ENCODE measurements at regions not wholly inside any gene's neighbourhood (a gene's known extent, or its start where the extent isn't known, plus 50 kb on each side); places are given as distances from the start of the nearest gene placed in this dataset.

DNA sequence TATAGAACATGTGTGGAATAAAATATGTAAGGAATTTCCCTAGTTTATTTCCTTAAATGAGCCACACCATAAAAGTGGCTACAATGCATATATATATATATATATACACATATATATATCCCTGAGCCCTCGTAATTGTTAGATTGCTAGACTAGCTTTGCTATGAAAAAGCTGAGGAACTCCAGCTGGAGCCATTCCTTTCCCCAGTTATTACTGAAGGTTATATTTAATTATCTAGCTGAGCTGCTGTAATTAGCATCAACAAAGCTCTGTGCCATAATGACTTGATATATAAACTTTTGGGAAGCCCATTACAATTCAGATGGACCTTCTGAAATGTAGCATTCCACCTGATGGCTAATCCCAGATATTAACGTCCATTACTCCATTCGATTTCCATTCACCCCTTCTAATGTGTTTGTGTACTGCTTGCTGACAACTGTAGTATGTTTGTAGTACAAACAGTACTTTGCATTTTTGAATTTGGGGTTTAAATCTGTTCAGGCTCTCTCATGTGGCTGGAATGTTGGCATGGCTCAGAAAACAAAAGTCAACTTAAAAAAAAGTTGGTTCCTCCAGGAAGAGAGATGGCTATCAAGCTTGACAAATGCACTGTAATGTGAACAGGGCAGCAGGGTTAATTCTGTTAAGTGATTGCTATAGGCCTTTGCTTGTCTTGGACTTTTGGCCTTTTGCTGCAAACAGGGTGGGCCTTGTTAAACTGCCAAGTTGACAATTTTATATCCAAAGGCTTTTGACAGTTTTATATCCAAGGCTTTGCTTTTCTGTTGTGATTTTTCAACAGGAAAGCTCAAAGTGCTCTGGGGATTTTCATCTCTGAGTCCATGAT is 170.0 kb downstream of the LTN1 start:
- Mint-ChIP-seq H3K36me3 (ENCODE audit: low read depth) (peaks cover 4% of the 10 kb centered on the region), H3K4me3 (ENCODE audit: low read depth) (no peak overlapping the region), H3K9me3 (no peaks in the 10 kb centered on the region), H3K27me3 (ENCODE audit: low read depth) (no peaks in the 10 kb centered on the region), H3K27ac (no peak overlapping the region), H3K4me1 (ENCODE audit: low read depth) (peaks cover 5% of the 10 kb centered on the region)
- DNase-seq (ENCODE audit: low spot score) = no peak
- intact Hi-C loops (cut with micrococcal nuclease) = no loop called here

DNA sequence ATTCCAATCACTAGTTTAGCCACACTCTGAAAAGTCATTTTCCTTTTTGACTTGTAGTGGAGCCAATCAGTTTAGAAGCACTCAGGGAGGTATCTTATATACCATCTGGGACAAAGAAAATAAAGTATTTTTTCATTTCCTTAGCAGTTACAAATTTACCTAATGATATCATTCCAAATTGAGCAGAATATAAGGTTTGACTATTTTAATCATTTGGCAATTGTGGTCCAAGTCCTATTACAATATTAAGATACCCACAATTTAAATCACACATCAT is 170.6 kb downstream of the LTN1 start:
- H3K4me3 Mint-ChIP-seq (ENCODE audit: low read depth) = no peak overlapping the region
- H3K4me1 Mint-ChIP-seq (ENCODE audit: low read depth) = no peaks in the 10 kb centered on the region

DNA sequence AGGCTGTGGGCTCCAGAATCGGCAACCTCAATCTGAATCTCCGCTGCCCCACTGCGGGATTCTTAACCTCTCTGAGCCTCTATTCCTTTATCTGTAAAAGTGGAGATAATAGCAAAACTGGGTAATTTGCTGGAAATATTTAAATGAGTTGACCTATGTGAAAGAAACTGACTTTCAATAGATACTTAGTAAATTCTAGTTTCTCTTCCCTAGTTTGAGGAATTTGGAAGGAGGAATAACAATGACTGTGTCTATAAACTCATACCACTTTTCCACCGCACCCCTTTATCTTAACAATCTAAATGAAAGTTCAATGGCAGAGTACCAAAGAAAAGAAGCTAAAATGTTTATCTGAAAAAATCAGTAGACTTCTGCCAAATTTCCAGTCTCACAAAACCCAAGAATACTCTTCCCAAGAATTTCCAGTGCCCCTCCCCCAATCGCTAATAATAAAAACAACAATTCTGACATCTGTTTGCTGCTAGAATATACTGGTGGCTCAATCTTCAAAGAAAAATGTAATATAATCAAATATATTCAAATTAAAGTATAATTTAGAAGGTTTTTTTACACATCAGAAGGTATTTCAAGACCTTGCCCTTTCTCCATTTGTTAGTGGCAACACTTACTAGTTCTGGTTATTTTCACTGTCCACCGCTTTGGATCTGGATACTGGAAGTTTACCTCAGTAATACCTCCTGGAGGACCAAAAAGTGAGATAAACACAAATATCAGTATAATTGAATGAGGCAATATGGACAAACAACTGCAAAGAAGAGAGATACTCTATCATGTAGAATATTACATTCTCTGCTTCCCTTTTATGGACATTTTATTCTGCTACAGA is 171.2 kb downstream of the LTN1 start:
- intact Hi-C loops (cut with micrococcal nuclease) = no loop called here
- Mint-ChIP-seq H3K27ac (no peak overlapping the region), H3K4me1 (ENCODE audit: low read depth) (no peaks in the 10 kb centered on the region), H3K36me3 (ENCODE audit: low read depth) (peaks cover 7% of the 10 kb centered on the region), H3K27me3 (ENCODE audit: low read depth) (no peaks in the 10 kb centered on the region), H3K4me3 (ENCODE audit: low read depth) (no peak overlapping the region), H3K9me3 (no peaks in the 10 kb centered on the region)
- no peak for DNase-seq (ENCODE audit: low spot score)

More for the DNA sequence above, 170.6 kb downstream of the LTN1 start:
- H3K27ac Mint-ChIP-seq = no peak overlapping the region
- DNase-seq (ENCODE audit: low spot score) = no peak
- no peaks in the 10 kb centered on the region for H3K9me3 Mint-ChIP-seq
- peaks cover 7% of the 10 kb centered on the region for H3K36me3 Mint-ChIP-seq (ENCODE audit: low read depth)
- no peaks in the 10 kb centered on the region for H3K27me3 Mint-ChIP-seq (ENCODE audit: low read depth)
- intact Hi-C loops (cut with micrococcal nuclease) = no loop called here

DNA sequence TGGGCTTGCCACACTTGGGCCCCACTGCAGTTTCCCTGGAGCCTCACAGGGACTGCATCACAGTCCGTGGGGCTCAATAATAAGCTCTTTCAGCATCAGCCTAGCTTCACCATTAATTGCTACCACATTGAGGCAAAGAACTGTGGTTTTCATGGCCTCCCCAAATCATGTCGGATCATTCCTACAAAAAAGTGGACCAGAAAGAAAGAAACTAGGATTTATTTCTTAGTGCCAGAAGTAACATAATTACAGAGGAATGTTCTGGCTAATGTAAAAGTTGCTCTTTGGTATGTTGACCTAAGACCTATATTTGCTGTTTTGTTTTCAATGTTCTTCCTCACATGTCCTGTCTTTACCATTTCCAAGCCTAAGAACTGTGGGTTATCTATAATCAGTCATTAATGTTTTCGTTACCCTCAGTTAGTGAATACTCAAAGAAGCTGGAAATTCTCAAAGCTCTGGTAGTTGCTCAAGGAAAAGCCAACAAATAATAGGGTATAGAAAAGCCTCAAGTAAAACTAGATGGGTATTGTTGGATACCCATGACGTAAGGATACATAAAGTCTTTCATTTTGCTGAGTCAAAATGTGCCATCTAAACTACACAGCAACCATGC is 173.9 kb downstream of the LTN1 start:
- no peak for DNase-seq (ENCODE audit: low spot score)
- Mint-ChIP-seq H3K27ac (no peak overlapping the region), H3K27me3 (ENCODE audit: low read depth) (no peaks in the 10 kb centered on the region), H3K4me3 (ENCODE audit: low read depth) (no peak overlapping the region), H3K36me3 (ENCODE audit: low read depth) (peaks cover 3% of the 10 kb centered on the region), H3K4me1 (ENCODE audit: low read depth) (no peaks in the 10 kb centered on the region), H3K9me3 (no peaks in the 10 kb centered on the region)
- intact Hi-C loops (cut with micrococcal nuclease) = no loop called here

DNA sequence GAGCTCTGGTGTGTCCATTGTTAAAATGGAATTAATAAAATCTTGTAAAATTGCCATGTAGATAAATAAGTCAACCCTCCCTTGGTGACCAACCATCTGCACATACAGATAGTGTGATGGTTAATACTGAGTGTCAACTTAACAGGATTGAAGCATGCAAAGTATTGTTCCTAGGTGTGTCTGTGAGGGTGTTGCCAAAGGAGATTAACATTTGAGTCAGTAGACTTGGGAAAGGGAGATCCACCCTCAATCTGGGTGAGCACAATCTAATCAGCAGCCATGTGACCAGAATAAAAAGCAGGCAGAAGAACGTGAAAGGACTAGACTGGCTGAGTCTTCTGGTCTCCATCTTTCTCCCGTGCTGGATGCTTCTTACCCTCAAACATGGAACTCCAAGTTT is 174.8 kb downstream of the LTN1 start:
- Mint-ChIP-seq H3K27me3 (ENCODE audit: low read depth) (peaks cover 1% of the 10 kb centered on the region), H3K4me3 (ENCODE audit: low read depth) (no peak overlapping the region), H3K36me3 (ENCODE audit: low read depth) (peaks cover 5% of the 10 kb centered on the region), H3K4me1 (ENCODE audit: low read depth) (no peaks in the 10 kb centered on the region), H3K9me3 (no peaks in the 10 kb centered on the region), H3K27ac (no peak overlapping the region)
- intact Hi-C loops (cut with micrococcal nuclease) = no loop called here
- no peak for DNase-seq (ENCODE audit: low spot score)

DNA sequence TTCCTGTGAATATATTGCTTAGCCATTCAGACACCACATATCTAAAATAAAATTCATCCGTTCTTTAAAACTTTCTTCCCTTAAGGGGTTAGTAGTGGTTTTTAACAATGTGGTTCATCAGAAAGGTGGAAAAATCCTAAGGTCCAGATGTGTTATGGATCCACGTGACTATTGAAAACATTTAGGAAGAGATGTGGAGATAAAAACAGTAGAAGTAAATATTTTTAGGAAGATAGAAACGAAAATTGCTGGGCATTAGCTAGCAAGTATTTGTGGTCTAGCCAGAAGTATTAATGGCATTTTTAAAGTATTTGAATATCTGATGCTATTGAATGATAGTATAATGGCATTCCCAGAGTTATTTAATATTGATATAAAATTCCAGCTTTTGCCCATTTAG is 180.8 kb downstream of the LTN1 start:
- no peak for DNase-seq (ENCODE audit: low spot score)
- intact Hi-C loops (cut with micrococcal nuclease) = no loop called here
- no peaks in the 10 kb centered on the region for H3K4me1 Mint-ChIP-seq (ENCODE audit: low read depth)
- H3K9me3 Mint-ChIP-seq = peaks cover 12% of the 10 kb centered on the region
- peaks cover 10% of the 10 kb centered on the region for H3K36me3 Mint-ChIP-seq (ENCODE audit: low read depth)
- peaks cover 4% of the 10 kb centered on the region for H3K27me3 Mint-ChIP-seq (ENCODE audit: low read depth)
- no peak overlapping the region for H3K27ac Mint-ChIP-seq
- H3K4me3 Mint-ChIP-seq (ENCODE audit: low read depth) = no peak overlapping the region

DNA sequence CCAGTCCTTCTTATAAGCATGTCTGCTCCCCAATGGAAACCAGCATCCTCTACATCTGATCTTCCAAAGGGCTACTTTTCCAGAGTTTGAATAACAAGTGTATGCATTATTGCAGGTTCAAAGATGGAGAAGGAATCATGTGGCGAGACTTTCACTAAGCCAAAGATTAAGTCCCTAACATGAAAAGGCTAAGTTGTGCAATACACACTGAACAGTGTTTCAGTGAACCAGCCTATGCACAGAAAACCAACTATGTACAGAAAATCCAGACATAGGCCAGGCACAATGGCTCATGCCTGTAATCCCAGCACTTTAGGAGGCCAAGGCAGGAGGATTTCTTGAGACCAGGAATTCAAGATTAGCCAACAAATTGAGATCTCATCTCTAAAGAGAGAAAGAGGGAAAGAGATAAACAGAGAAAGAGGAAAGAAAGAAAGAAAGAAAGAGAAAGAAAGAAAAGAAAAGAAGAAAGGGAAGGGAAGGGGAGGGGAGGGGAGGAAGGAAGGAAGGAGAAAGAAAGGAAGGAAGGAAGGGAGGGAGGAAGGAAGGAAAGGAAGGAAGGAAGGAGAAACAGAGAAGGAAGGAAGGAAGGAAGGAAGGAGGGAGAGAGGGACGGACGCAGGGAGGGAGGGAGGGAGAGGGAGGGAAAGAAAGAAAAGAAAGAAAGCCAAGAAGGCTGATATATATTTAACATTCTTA is 181.7 kb downstream of the LTN1 start:
- Mint-ChIP-seq H3K27ac (no peak overlapping the region), H3K4me3 (ENCODE audit: low read depth) (no peak overlapping the region), H3K9me3 (peaks cover 12% of the 10 kb centered on the region), H3K36me3 (ENCODE audit: low read depth) (peaks cover 12% of the 10 kb centered on the region), H3K4me1 (ENCODE audit: low read depth) (no peaks in the 10 kb centered on the region), H3K27me3 (ENCODE audit: low read depth) (peaks cover 4% of the 10 kb centered on the region)
- intact Hi-C loops (cut with micrococcal nuclease) = no loop called here
- DNase-seq (ENCODE audit: low spot score) = no peak

DNA sequence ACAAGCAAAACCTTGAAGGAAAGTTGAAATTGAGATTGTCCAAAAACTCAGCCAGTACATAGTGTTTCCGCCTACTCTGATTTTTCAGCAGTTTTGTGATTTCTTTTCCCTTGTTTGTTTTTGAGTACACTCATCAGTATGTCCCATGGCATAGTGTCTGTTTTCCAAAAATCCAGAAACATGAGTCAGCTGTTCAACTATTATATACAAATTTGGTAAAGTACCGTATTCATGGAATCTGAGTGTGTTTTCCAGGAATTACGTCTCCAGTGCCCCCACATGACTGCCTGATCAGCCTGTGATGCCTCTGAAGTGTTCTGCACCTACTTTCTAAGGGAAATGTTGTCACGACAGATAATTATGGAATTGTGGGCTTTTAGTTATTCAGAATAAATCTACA is 186.8 kb downstream of the LTN1 start:
- Mint-ChIP-seq H3K27me3 (ENCODE audit: low read depth) (peaks cover 3% of the 10 kb centered on the region), H3K4me3 (ENCODE audit: low read depth) (no peak overlapping the region), H3K9me3 (peaks cover 12% of the 10 kb centered on the region), H3K27ac (no peak overlapping the region), H3K4me1 (ENCODE audit: low read depth) (no peaks in the 10 kb centered on the region), H3K36me3 (ENCODE audit: low read depth) (peaks cover 9% of the 10 kb centered on the region)
- DNase-seq (ENCODE audit: low spot score) = no peak
- intact Hi-C loops (cut with micrococcal nuclease) = no loop called here

DNA sequence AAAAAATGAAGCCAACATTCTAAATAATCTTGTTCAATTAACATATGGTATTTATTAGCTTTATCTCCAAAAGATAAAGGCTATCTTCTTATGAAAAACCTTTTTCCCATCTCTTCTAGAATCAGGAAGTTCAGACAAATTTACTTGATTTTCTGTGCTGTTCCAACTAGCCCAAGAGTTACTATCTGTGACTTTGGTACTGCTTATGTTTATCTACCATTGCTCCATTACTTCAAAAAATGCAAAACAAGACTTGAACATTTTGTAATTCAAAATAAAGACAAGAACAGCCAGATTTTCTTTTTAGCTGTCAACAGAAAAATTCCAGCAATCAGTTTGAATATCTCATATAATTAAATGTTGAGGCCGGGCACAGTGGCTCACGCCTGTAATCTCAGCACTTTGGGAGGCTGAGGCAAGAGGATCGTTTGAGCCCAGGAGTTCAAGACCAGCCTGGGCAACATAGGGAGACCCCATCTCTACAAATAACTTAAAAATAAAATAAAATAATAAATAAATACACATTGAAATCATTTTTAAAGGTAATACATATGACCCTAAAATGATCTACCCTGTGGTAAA is 188.5 kb downstream of the LTN1 start:
- intact Hi-C loops (cut with micrococcal nuclease) = no loop called here
- Mint-ChIP-seq H3K4me3 (ENCODE audit: low read depth) (no peak overlapping the region), H3K36me3 (ENCODE audit: low read depth) (peaks cover 9% of the 10 kb centered on the region), H3K27me3 (ENCODE audit: low read depth) (peaks cover 3% of the 10 kb centered on the region), H3K27ac (no peak overlapping the region), H3K4me1 (ENCODE audit: low read depth) (no peaks in the 10 kb centered on the region), H3K9me3 (peaks cover 12% of the 10 kb centered on the region)
- no peak for DNase-seq (ENCODE audit: low spot score)

DNA sequence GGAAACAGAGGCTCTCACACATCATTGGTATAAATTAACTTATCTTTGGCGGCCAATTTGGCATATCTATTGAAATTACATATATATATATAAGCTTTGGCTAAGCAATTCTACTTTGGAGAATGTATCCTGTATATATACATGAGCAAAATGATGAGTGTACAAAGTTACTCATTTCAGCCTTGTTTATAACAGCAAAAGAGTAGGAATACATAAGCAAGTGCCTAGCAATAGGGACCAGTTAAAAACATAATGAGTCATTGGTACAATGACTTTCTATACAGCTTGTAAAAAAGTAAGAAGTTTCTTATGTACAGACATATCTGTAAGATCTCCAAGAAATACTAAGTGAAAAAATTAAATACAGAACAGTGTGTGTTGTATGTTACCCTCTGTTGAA is 190.8 kb downstream of the LTN1 start:
- no peak for DNase-seq (ENCODE audit: low spot score)
- Mint-ChIP-seq H3K36me3 (ENCODE audit: low read depth) (peaks cover 2% of the 10 kb centered on the region), H3K27ac (no peak overlapping the region), H3K4me3 (ENCODE audit: low read depth) (no peak overlapping the region), H3K4me1 (ENCODE audit: low read depth) (no peaks in the 10 kb centered on the region), H3K9me3 (no peaks in the 10 kb centered on the region), H3K27me3 (ENCODE audit: low read depth) (no peaks in the 10 kb centered on the region)
- intact Hi-C loops (cut with micrococcal nuclease) = no loop called here

DNA sequence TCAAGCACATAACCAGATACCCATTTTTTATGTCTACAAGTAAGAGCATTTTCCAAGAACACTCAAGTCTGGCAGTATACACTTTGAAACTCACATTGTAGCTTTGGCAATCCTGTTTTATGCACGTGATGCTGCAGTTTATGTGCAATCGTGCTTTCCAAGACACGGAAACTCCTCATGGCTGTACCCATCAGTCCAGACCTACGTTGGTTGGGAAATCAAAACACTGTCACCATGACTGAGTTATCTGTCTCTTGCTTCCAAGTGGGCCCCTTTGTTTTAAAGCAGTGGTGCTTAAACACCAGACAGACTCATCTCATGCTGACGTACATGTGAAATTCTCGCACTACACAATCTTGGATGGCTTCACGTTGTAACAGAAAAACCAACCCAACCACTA is 192.8 kb downstream of the LTN1 start:
- Mint-ChIP-seq H3K27me3 (ENCODE audit: low read depth) (no peaks in the 10 kb centered on the region), H3K27ac (no peak overlapping the region), H3K36me3 (ENCODE audit: low read depth) (no peaks in the 10 kb centered on the region), H3K4me1 (ENCODE audit: low read depth) (no peaks in the 10 kb centered on the region), H3K4me3 (ENCODE audit: low read depth) (no peak overlapping the region), H3K9me3 (no peaks in the 10 kb centered on the region)
- no peak for DNase-seq (ENCODE audit: low spot score)
- intact Hi-C loops (cut with micrococcal nuclease) = no loop called here

DNA sequence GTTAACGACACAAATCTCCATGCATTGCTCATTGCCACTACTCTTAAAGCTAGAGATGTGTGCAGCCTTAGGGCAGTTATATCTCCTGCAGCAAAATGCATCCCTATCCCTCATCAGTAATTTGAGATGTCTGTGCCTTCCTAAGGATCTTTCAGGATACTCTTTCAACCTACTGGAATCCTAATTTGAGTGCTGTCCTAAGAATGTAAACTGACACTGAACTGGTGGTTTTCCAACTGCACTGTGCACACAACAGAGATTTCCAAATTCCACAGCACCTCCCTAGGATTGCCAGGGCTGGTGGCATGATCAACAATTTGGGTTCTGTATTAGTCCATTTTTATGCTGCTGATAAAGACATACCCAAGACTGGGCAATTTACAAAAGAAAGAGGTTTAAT is 193.9 kb downstream of the LTN1 start:
- intact Hi-C loops (cut with micrococcal nuclease) = no loop called here
- Mint-ChIP-seq H3K27ac (no peak overlapping the region), H3K4me1 (ENCODE audit: low read depth) (no peaks in the 10 kb centered on the region), H3K27me3 (ENCODE audit: low read depth) (no peaks in the 10 kb centered on the region), H3K4me3 (ENCODE audit: low read depth) (no peak overlapping the region), H3K9me3 (no peaks in the 10 kb centered on the region), H3K36me3 (ENCODE audit: low read depth) (no peaks in the 10 kb centered on the region)
- DNase-seq (ENCODE audit: low spot score) = no peak
